ENCODE measurements at regions not wholly inside any gene's neighbourhood (a gene's known extent, or its start where the extent isn't known, plus 50 kb on each side); places are given as distances from the start of the nearest gene placed in this dataset.
"Not testable (repeated sequence)": the region's sequence is repeated elsewhere in the genome, so short reads cannot be mapped to it uniquely, and the experiment has no call there.

DNA sequence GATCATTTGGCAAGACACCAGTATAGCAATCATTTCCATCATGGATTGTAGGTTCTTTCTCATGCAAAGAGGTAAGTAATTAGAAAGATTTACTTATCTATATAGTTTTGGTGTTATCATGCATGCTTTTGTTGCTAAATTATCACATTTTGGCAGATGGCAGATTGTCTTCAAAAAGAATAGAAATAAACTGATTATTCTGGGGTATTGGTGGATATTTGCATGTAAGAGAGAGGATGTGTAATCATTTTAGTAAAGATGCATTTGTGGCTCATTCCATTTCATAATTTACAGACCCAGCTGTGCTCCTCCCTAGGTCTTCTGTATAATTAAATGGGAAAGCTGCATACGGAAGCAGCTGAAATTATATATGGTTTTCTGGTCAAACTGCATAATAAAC lies 875.7 kb upstream of the ANO3 start:
- Histone ChIP-seq H3K4me2 (ENCODE audit: low read length) (no peak overlapping the region), H3K9me3 (ENCODE audit: low read length) (no peaks in the 10 kb centered on the region), H3K27me3 (ENCODE audit: insufficient read depth, low read length) (no peaks in the 10 kb centered on the region), H3K36me3 (ENCODE audit: insufficient read depth, low read length) (no peaks in the 10 kb centered on the region), H2AFZ (ENCODE audit: low read length) (no peak overlapping the region), H4K20me1 (ENCODE audit: insufficient read depth, low read length) (no peaks in the 10 kb centered on the region), H3K79me2 (ENCODE audit: insufficient read depth, low read length) (no peaks in the 10 kb centered on the region), H3K27ac (ENCODE audit: low read depth, low read length, poor library complexity, severe bottlenecking) (no peak overlapping the region), H3K9ac (ENCODE audit: low read length) (no peak overlapping the region), H3K9me2 (ENCODE audit: low read depth, low read length) (no peaks in the 10 kb centered on the region), H3K4me1 (ENCODE audit: insufficient read depth, low read length, severe bottlenecking) (no peaks in the 10 kb centered on the region), H3K4me3 (ENCODE audit: low read depth, low read length, poor library complexity, severe bottlenecking) (no peak overlapping the region), H3F3A (ENCODE audit: insufficient read depth, low read length) (no peaks in the 10 kb centered on the region)
- no peak for TF ChIP-seq EZH2 (IDR thresholded peaks at IDR 0.05; ENCODE audit: borderline replicate concordance, low read length)
- TF ChIP-seq, protein P1, sequence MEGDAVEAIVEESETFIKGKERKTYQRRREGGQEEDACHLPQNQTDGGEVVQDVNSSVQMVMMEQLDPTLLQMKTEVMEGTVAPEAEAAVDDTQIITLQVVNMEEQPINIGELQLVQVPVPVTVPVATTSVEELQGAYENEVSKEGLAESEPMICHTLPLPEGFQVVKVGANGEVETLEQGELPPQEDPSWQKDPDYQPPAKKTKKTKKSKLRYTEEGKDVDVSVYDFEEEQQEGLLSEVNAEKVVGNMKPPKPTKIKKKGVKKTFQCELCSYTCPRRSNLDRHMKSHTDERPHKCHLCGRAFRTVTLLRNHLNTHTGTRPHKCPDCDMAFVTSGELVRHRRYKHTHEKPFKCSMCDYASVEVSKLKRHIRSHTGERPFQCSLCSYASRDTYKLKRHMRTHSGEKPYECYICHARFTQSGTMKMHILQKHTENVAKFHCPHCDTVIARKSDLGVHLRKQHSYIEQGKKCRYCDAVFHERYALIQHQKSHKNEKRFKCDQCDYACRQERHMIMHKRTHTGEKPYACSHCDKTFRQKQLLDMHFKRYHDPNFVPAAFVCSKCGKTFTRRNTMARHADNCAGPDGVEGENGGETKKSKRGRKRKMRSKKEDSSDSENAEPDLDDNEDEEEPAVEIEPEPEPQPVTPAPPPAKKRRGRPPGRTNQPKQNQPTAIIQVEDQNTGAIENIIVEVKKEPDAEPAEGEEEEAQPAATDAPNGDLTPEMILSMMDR (IDR thresholded peaks at IDR 0.05; ENCODE audit: low read length), result no peak

DNA sequence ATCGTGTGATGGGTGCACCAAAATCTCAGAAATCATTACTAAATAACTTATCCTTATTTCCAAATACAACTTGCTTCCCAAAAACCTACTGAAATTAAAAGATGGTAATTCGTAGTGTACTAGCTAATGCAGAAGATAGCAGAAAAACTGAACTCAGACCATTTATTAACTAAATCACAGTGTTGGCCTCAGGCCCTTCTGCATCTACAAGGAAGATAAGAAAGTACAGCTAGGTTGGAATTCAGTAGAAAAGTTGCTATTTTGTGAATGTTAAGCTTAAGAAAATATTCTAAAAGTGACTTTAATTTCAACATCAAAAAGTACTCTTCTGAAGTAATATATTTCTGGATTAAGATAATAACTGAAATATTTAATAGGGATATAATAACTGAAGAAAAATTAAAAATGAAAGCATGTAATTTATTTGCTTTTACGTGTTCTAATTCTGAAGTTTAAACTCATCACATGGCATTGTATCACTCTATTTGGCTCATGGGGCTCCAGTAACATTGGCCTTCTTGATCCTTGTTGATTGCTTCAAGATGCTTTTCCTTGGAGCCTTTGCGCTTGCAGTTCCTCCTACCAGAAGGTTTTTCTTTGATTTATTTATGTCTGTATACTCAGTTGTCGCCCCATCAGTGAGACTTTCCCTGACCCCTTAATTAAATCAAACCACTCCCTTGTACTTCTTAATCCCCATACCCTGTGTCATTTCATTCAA lies 847.9 kb upstream of the ANO3 start:
- H3K36me3 ChIP-seq (ENCODE audit: insufficient read depth, low read length), result no peaks in the 10 kb centered on the region
- H3K79me2 ChIP-seq (ENCODE audit: insufficient read depth, low read length), result no peaks in the 10 kb centered on the region
- no peaks in the 10 kb centered on the region for H3K27me3 ChIP-seq (ENCODE audit: insufficient read depth, low read length)
- H3K27ac ChIP-seq (ENCODE audit: low read depth, low read length, poor library complexity, severe bottlenecking), result no peak overlapping the region
- no peak overlapping the region for H2AFZ ChIP-seq (ENCODE audit: low read length)
- H3K4me2 ChIP-seq (ENCODE audit: low read length), result no peak overlapping the region
- H3K9me3 ChIP-seq (ENCODE audit: low read length), result no peaks in the 10 kb centered on the region
- no peaks in the 10 kb centered on the region for H3K9me2 ChIP-seq (ENCODE audit: low read depth, low read length)
- H3K4me3 ChIP-seq (ENCODE audit: low read depth, low read length, poor library complexity, severe bottlenecking), result no peak overlapping the region
- no peaks in the 10 kb centered on the region for H3F3A ChIP-seq (ENCODE audit: insufficient read depth, low read length)
- no peak overlapping the region for H3K9ac ChIP-seq (ENCODE audit: low read length)
- TF ChIP-seq, protein P1 (IDR thresholded peaks at IDR 0.05; ENCODE audit: low read length), result no peak
- no peak for TF ChIP-seq EZH2 (IDR thresholded peaks at IDR 0.05; ENCODE audit: borderline replicate concordance, low read length)
- H4K20me1 ChIP-seq (ENCODE audit: insufficient read depth, low read length), result no peaks in the 10 kb centered on the region
- no peaks in the 10 kb centered on the region for H3K4me1 ChIP-seq (ENCODE audit: insufficient read depth, low read length, severe bottlenecking)

DNA sequence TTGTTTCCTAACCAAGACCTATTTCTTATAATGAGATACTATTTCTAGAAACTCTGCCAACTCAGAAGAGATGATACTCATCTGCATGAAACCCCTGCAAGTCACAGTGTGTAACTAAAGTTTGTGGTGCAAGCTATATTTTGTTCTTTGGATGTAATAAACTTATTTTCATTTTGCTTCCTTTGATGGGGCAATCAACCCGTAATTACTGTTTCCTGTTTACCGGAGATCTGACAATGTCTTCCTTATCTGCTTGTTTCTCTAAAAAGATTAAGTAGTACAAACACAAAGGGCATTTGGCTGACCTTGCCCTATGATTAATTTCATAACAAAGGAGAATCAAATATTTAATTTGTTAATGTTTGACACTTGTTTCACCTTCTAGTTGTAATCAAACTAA lies 846.6 kb upstream of the ANO3 start:
- H3K9me3 ChIP-seq (ENCODE audit: low read length), result no peaks in the 10 kb centered on the region
- no peaks in the 10 kb centered on the region for H3K36me3 ChIP-seq (ENCODE audit: insufficient read depth, low read length)
- no peaks in the 10 kb centered on the region for H3F3A ChIP-seq (ENCODE audit: insufficient read depth, low read length)
- H3K9ac ChIP-seq (ENCODE audit: low read length), result no peak overlapping the region
- H3K9me2 ChIP-seq (ENCODE audit: low read depth, low read length), result no peaks in the 10 kb centered on the region
- no peaks in the 10 kb centered on the region for H3K4me1 ChIP-seq (ENCODE audit: insufficient read depth, low read length, severe bottlenecking)
- H3K79me2 ChIP-seq (ENCODE audit: insufficient read depth, low read length), result no peaks in the 10 kb centered on the region
- H3K4me2 ChIP-seq (ENCODE audit: low read length), result no peak overlapping the region
- no peak overlapping the region for H3K27ac ChIP-seq (ENCODE audit: low read depth, low read length, poor library complexity, severe bottlenecking)
- no peaks in the 10 kb centered on the region for H4K20me1 ChIP-seq (ENCODE audit: insufficient read depth, low read length)
- no peak overlapping the region for H2AFZ ChIP-seq (ENCODE audit: low read length)
- TF ChIP-seq, protein P1 (IDR thresholded peaks at IDR 0.05; ENCODE audit: low read length), result no peak
- H3K27me3 ChIP-seq (ENCODE audit: insufficient read depth, low read length), result no peaks in the 10 kb centered on the region
- no peak overlapping the region for H3K4me3 ChIP-seq (ENCODE audit: low read depth, low read length, poor library complexity, severe bottlenecking)

DNA sequence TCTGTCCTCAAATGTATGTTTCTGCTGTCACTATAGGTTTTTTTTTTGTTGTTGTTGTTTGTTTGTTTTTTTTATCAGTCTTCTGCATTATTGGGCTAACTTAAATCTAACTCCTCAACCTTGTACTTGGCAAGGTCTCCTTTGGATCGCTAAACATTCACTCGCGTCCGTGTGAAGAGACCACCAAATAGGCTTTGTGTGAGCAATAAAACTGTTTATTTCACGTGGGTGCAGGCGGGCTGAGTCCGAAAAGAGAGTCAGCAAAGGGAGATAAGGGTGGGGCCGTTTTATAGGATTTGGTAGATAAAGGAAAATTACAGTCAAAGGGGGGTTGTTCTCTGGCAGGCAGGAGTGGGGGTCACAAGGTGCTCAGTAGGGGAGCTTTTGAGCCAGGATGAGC lies 845.6 kb upstream of the ANO3 start:
- H3K4me3 ChIP-seq (ENCODE audit: low read depth, low read length, poor library complexity, severe bottlenecking); H3K9me3 ChIP-seq (ENCODE audit: low read length); H3K27me3 ChIP-seq (ENCODE audit: insufficient read depth, low read length); H2AFZ ChIP-seq (ENCODE audit: low read length); H4K20me1 ChIP-seq (ENCODE audit: insufficient read depth, low read length); H3K79me2 ChIP-seq (ENCODE audit: insufficient read depth, low read length); H3K9me2 ChIP-seq (ENCODE audit: low read depth, low read length); H3K9ac ChIP-seq (ENCODE audit: low read length); H3K4me2 ChIP-seq (ENCODE audit: low read length); H3K4me1 ChIP-seq (ENCODE audit: insufficient read depth, low read length, severe bottlenecking); H3F3A ChIP-seq (ENCODE audit: insufficient read depth, low read length); H3K36me3 ChIP-seq (ENCODE audit: insufficient read depth, low read length); H3K27ac ChIP-seq (ENCODE audit: low read depth, low read length, poor library complexity, severe bottlenecking): not testable (repeated sequence)

DNA sequence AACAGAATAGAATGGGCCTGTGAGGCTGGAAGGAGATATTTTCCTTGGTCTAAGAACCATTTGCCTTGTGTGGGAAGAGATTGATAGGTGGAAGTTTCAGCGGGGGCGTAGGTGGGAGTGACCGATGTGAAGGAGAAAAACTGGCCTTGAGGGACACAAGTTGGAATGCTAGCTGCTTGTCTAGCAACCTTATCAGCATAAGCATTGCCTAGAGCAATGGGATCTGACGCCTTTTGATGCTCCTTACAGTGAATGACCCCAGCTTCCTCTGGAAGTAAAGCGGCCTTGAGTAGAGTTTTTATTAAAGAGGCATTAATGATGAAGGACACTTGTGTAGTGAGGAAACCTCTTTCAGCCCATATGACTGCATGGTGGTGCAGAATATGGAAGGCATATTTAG lies 843.8 kb upstream of the ANO3 start:
- not testable (repeated sequence) for H3K36me3 ChIP-seq (ENCODE audit: insufficient read depth, low read length); H3K27me3 ChIP-seq (ENCODE audit: insufficient read depth, low read length); H3K9ac ChIP-seq (ENCODE audit: low read length); H3K9me2 ChIP-seq (ENCODE audit: low read depth, low read length); H3K79me2 ChIP-seq (ENCODE audit: insufficient read depth, low read length); H2AFZ ChIP-seq (ENCODE audit: low read length); H3F3A ChIP-seq (ENCODE audit: insufficient read depth, low read length); H3K4me1 ChIP-seq (ENCODE audit: insufficient read depth, low read length, severe bottlenecking); H3K4me2 ChIP-seq (ENCODE audit: low read length); H3K9me3 ChIP-seq (ENCODE audit: low read length); H4K20me1 ChIP-seq (ENCODE audit: insufficient read depth, low read length); H3K27ac ChIP-seq (ENCODE audit: low read depth, low read length, poor library complexity, severe bottlenecking); H3K4me3 ChIP-seq (ENCODE audit: low read depth, low read length, poor library complexity, severe bottlenecking)
